HG03571 (cell line): ENCODE measurements at regions not wholly inside any gene's neighbourhood (a gene's known extent, or its start where the extent isn't known, plus 50 kb on each side); places are given as distances from the start of the nearest gene placed in this dataset.
"Not testable (repeated sequence)": the region's sequence is repeated elsewhere in the genome, so short reads cannot be mapped to it uniquely, and the experiment has no call there.

Source experiments
- ATAC-seq: cut with Tn5 transposase; IDR thresholded peaks from one replicate; pipeline ENCODE4 v1.9.1; 2021; ENCODE audit not compliant: unreplicated experiment

DNA sequence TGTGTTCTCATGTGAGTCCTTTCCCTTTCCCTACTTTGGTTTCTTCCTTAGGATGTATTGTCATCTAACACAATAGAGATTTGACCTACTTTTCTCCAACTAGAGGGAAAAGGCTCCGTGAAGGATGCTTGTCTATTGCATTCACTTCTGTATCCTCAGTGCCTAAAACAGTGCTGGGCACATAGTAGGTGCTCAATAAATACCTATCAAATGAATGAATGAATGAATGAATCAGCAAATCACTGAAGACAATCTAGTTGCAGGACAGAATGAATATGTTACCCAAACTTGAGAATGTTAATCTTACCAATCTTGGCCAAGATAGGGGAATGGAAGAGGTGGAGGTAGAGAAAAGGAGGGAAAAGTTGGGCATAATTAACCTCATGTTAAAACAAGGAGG, 131.2 kb upstream of the FOXN2 start:
- no peak for ATAC-seq

DNA sequence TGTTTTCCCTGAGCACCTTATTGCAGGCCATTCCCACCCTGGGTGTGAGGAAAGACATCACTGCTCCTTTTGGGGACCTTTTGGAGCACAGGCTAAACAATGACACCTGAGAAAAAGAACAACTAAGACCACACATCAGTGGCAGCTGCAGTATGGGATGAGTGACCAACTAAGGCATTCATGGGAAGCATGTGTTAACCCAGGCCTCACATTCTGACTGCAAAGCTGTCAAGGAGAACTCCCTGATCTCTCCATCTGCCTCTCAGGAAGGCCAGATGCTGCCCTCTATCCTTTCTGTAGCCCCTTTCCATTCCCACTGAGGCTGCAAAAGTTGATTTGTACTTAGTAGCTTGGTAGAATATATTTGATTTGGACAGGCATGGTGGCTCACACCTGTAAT, 130.5 kb upstream of the FOXN2 start:
- no peak for ATAC-seq

DNA sequence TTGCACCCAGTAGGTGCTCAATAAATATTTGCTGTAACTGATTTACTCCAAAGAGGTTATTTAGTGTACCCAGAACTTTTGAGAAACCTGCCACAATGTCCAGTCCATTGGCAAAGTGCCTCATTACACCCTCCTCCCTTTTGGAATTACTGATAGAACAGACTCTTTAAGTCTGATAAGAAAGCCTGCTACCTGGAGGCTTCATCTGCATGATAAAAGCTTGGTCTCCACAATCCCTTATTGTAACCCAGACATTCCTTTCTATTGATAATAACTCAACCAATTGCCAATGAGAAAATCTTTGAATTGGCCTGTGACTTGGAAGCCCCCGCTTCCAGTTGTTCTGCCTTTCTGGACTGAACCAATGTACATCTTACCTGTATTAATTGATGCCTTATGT, 127.0 kb upstream of the FOXN2 start:
- ATAC-seq = no peak

DNA sequence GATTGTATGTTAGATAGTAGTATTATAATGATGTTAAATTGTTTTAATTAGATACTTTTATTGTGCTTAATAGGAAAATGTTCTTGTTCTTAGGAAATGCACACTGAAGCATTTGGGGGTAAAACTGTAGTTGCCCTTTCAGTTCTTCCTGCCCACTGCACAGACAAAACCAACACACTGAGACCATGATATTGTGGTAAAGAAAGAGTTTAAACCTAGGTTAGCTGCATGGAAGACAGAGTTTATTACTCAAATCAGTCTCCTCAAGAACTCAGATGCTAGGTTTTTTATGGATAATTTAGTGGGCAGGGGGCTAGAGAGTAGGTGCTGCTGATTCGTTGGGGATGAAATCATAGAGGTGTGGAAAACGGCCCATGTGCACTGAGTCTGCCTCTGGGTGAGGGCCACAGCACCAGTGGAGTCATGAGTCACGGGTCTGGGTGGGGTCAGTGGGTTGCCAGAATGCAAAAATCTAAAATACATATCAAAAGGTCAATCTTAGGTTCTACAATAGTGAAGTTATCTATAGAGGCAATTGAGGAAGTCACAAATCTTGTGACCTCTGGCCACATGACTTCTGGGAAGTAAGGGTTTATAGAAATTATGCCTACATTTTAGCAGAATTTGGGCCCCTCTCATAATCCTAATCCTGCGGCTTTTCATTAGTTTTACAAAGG, 124.8 kb upstream of the FOXN2 start:
- no peak for ATAC-seq

DNA sequence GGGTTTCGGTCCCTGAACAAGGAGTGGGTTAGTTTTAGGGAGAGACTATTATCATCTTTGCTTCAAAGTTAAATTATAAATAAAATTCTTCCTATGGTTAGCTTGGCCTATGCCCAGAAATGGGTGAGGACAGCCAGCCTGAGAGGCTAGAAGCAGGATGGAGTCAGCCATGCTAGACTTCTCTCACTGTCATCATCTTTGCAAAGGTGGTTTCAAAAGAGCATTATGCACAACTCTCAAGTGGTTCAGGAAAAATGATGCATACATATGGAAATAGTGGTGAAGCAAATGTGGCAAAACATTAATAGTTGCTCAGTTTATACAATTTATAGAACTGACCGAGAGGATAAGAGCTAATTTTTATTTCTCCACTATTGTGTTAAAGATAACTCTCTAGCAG, 124.3 kb upstream of the FOXN2 start:
- no peak for ATAC-seq

DNA sequence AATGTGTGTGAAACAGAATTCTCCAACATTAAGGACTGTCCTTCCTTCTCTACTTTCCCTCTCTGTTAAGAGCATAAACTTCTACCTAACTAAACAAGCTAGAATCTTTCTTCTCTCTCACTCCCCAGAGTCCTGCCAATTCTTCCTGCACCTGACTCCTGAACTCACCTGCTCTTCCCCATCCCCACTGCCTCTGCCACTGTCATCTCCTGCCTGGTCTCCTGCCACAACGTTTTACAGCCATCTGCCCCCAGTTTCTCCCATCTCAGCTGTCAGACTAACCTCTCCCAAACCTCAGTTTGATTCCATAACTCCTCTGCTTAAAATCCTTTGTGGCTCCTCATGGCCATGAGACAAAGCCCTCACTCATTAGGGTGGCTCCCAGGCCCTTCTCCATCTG, 119.8 kb upstream of the FOXN2 start:
- ATAC-seq = no peak

DNA sequence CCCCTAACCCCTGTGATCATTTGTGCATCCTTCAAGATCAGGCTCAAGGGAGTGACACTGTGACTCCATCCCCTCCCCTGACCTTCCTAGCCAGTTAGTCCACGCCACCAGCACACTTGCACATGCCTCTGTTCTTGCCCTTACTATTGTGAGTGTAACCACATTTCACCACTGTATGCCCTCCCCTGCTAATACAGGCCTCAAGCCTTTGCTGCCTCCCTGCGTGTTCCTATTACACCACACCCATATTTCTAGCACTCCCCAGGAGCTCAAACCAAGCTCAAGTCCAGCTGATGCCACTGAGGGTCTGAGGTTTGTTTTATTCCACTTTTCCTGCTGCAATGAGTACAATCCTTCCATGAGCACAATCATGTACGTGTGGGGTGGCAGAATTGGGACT, 119.3 kb upstream of the FOXN2 start:
- no peak for ATAC-seq

DNA sequence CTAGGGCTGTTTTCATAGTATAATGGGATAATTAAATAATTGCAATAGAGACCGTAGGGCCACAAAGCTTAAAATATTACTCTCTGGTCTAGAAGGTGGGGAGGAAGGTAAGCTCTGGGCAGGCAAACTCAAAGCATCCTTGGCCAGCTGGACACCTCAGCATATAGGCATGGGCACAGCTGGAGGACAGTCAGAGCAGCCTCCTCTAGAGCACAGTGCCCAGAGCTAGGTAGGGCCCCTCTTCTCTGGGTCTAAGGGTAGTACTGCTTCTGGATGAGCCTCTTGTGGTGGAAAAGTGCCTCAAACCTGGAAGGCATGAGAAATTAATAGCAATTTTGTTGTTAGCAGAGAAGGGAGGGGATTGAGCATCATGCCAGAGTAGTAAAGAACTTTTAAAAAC, 116.9 kb upstream of the FOXN2 start:
- no peak for ATAC-seq

DNA sequence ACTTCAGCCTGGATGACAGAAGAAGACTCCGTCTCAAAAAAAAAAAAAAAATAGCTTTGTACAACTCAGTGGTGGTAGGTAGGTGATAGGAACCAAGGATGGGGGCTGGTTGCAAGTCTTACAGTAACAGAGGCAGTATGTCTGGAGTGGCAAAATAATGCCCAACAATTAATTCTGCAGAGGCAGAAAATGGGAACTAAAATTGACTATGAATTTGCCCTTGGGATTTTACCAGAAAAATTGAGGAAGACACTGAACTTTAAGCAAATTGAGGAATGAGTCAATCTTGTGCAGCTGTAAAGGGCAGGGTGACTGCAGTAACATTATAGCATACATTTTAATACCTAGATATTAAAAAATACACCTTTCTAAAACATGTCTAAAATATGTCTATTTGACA, 116.1 kb upstream of the FOXN2 start:
- no peak for ATAC-seq

DNA sequence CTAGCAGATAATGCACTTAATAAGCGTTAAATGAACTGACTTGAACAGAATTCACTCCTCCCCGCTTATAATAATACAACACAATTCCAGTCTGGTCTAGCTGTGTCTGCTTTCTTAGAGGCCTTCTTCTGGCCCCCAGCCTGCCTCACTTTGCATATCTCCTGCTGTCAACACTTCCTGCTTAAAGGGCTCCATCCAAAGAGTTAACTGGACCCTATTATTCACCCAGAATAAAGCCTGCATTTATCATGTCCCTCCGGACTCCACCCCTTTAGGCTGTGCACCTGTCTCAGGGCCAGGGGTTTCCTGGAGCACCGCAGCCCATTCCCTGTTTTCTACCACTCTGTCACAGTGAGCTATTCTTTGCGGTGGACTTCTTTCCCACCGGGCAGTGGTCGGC, 115.4 kb upstream of the FOXN2 start:
- ATAC-seq = no peak

DNA sequence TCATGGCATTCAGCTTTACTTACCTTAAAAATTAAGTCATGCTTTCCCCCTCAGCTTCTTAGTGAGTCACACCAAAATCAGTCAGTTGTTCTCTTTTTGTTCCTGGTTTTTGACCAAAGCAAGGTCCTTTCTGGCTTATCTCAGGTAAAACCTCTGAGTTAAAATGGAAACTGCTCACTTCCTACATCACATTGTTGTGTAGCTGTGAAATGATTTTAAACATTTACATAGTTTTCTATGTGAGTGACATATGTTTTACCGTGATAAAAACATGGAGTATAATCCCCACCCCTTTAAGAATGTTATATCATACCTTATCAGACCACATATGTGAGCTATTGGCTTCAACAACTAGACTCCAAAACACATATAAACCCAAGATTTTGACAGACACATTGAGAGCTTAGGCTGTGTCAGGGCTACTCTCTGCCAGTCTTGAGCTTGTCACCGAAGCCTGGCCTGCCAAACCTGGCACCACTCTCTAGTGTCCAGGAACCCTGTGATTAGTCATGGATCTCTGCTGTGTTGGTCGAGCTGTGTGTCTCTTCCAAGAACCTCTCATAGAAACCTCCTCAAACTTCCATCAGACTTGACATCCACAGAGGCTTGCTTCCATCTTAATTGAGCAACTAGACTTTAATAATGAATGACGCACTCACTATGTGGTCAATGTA, 113.7 kb upstream of the FOXN2 start:
- ATAC-seq = no peak

DNA sequence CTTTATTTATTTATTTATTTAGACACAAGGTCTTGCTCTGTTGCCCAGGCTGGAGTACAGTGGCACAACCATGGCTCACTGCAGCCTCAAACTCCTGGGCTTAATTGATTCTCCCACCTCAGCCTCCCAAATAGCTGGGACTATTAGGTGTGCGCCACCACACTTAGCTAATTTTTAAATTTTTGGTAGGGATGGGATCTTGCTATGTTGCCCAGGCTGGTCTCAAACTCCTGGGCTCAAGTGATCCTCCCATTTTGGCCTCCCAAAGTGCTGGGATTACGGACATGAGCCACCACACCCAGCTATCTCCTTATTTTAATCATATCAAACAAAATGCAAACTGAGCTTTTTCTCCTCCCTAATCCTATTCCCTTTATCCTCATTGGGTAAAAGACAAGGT, 113.0 kb upstream of the FOXN2 start:
- ATAC-seq = not testable (repeated sequence)

DNA sequence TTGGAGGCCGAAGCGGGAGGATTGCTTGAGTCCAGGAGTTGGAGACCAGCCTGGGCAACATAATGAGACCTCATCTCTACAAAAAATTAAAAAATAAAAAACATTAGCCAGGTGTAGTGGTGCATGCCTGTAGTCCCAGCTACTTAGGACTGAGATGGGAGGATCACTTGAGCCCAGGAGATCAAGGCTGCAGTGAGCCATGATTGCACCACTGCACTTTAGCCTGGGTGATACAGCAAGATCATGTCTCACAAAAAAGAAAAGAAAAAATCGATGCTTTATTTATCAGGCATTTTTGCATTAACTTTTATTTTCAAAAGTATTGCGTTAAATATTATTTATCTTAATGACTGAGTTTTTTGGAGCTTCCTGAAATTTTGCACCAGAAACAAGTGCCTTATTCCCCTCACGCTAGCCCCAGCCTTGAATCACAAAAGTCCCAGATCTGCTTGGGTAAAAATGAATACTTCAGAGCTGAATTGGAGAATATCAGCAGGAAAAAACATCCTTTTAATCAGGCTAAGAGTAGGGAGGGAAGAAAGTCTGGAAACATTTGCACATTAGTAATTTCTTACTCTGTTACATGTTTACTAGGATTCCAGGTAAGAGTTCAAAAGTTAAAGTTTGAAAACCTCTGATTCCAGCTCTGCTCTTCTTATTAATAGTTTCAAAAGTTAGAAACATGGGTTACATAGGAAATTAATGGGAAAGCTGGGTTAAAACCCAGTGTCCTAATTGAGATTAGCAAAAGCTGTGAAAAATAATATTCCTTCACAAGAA, 111.4 kb upstream of the FOXN2 start:
- no peak for ATAC-seq

DNA sequence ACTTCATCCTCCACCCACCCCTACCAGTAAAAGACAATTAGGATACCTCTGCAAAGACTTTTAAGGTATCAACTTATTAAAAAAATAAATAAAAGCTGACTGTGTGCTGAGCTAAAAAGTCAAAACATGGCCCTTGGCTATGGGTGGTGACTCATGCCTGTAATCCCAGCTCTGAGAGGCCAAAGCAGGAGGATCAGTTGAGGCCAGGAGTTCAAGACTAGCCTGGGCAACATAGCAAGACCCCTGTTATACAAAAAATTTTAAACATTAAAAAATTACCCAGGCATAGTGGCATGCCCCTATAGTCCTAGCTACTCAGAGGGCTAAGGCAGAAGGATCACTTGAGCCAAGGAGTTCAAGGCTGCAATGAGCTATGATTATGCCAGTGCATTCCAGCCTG, 110.8 kb upstream of the FOXN2 start:
- ATAC-seq = no peak

DNA sequence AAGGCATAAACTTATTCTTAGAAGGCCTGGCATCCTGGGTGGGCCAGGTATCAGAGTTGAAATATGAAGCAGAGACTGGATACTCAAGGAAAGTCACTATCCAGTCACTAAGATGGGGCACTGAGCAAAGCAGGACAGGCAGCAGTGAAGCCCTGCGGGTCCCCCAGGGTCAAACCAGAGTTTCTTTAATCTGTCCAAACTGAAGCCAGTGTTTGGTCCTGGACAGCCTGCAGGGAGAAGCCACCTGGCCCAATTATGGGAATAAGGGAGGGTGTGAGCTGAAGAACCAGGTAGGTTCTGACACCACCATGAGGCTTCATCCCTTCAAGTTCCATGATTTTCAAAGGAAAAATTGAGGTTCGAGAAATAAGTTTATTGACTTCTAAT, 109.7 kb upstream of the FOXN2 start:
- ATAC-seq = no peak

DNA sequence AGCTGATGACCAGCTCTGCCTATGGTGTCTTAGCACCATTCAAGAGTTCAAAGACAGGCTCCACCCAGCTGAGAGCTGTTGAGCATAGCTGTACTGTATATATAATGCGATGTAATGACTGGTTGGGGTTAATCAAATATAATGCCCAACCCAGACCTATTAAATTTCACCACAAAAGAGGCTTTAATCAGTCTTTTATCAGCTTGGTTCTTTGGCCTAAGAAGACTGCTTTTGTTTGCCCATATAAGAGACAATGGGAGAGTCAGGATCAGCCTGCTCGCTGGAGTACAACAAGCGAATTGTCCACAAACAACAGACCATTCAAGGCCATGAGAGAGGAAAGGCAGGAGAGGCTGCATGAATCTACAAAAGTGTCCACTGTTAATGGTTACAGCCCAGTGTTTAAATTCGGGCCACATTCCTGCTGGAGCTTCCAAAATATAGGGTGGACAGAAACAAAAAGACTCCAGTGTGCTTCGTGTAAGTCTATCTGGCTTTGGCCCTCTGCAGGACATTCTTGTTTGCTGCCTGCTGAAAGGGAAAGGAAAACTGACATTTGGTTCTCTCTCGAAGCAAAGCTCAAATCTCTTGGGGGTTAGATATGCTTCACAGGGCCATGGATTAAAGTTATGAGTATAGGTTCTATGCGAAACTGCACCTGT, 109.2 kb upstream of the FOXN2 start:
- ATAC-seq = peak; percentile 54

DNA sequence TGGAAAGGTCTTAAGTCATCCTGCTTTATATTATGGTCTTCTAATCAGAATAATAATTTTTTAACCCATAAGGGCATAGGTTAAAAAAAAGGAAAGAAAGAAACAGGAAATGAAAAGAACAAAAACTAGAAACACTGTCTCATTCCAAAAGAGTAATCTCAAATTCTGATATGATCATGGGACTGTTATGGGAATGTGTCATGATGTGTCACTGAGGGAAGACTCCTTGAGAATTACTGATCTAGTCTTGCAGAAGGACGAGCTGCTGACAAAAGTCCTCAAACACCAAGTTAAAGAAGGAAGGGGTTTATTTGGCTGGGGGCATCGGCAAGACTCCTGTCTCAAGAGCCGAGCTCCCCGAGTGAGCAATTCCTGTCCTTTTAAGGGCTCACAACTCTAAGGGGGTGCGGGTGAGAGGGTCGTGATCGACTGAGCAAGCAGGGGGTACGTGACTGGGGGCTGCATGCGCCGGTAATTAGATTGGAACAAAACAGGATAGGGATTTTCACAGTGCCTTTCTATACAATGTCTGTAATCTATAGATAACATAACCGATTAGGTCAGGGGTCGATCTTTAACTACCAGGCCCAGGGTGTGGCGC, 108.3 kb upstream of the FOXN2 start:
- ATAC-seq = not testable (repeated sequence)

DNA sequence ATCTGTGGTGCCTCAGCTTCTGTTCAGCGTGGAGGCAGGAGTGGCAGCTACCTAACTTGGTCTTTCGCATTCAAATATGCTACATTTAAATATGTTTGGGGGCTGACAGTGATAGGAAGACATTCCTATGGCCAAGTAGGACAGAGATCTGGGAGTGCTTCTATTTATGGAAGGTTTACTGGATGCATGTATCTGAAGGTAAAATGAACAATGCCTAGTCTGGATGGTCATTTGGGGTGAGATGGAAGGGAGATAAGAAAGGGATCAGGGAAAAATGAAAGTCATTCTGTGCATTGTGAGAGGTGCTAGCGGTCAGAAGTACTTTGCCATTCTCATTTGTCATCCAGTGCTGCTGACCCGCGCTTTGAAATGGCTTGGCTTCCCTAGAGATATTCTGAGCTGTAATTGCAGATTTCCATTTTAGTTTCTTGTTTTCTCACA, 107.3 kb upstream of the FOXN2 start:
- ATAC-seq = no peak

DNA sequence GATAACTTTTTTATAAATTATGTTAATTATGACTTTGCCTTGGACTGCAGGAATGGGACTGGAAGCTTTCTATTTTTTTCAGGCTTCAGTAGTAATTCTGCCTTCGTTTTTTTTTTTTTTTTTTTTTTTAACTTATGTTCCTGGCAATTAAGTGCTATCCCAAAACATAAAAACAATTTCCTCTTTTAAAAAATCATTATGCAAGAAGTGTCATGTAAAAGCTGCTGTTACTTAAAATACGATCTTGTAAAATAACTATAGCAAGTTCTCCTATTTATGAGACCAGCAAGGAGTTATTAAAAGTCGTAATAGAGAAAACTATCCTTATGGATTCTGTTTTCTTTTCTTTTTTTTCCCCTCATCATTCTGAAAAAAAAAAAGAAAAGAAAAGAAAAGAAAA, 106.6 kb upstream of the FOXN2 start:
- no peak for ATAC-seq

DNA sequence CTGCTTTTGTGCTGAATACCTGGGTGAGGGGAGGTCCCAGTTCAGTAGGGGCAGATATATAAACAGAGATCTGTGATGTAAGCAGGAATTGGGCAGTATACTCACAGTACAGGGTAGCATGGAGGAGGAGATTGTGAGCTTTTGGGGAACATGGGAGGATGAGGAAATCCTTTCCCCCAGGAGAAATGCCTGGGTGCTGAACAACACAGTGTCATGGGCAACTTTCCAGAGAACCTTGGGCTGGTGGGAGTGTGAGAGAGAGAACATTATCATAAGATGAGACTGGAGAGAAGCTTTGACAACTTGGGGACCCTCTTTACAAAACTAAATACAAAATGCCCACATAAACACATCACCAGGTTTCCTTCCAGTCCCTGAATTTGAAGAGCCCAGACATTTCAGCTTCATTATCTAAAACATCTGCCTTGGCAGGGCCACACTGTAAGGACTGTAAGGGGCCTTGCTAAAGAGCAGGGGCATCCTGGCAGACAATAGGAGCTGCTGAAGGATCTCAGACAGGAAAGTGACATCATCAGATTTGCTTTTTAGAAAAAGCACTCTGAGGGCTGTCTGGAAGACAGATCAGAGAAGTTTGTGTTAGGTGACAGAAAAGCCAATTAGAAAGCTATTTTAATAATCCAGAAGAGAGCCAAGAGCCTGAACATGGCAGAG, 105.1 kb upstream of the FOXN2 start:
- ATAC-seq = no peak

DNA sequence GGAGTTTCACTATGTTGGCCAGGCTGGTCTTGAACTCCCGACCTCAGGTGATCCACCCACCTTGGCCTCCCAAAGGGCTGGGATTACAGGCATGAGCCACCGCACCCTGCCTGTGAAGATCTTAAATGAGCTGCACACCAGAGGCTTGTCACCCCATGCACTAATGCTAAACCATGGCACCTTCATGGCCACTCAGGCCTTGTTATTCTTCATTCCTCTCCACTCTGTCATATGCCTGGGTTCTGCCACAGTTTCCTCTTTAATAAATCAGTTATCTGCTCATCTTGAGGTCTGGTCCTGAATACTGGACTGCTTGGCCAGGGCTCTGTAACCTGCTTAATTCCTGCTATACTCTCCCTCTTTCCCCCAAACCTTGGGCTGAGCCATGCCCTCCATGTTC, 104.3 kb upstream of the FOXN2 start:
- ATAC-seq = no peak
